Forelimb muscle (tissue), 1 donor: ENCODE measurements at regions not wholly inside any gene's neighbourhood (a gene's known extent, or its start where the extent isn't known, plus 50 kb on each side); places are given as distances from the start of the nearest gene placed in this dataset.

Experiments
- DNase-seq: peaks from one replicate; pipeline ENCODE4 v3.0.0-alpha.2; 2013; ENCODE audit warnings: low read depth

GRCh38 chr5:126189231-126189630 is 234.0 kb upstream of the GRAMD2B start:
- DNase-seq, result no peak

GRCh38 chr5:126189862-126190261 is 233.3 kb upstream of the GRAMD2B start:
- DNase-seq, result no peak

GRCh38 chr5:126192226-126192625 is 231.0 kb upstream of the GRAMD2B start:
- no peak for DNase-seq

- no peak for DNase-seq
Observed at GRCh38 chr5:126195410-126196100, 227.7 kb upstream of the GRAMD2B start.

- no peak for DNase-seq
Observed at GRCh38 chr5:126198531-126198930, 224.7 kb upstream of the GRAMD2B start.

GRCh38 chr5:126199467-126199866 is 223.7 kb upstream of the GRAMD2B start:
- DNase-seq, result no peak

- DNase-seq, result no peak
Observed at GRCh38 chr5:126208691-126209090, 214.5 kb upstream of the GRAMD2B start.

GRCh38 chr5:126210955-126211354 is 212.3 kb upstream of the GRAMD2B start:
- no peak for DNase-seq

GRCh38 chr5:126219616-126220015 is 203.6 kb upstream of the GRAMD2B start:
- DNase-seq, result no peak

GRCh38 chr5:126220725-126221124 is 202.5 kb upstream of the GRAMD2B start:
- DNase-seq, result no peak

- DNase-seq, result no peak
Observed at GRCh38 chr5:126228934-126229333, 194.3 kb upstream of the GRAMD2B start.

- no peak for DNase-seq
Observed at GRCh38 chr5:126233256-126233655, 190.0 kb upstream of the GRAMD2B start.

GRCh38 chr5:126234563-126235195 is 188.5 kb upstream of the GRAMD2B start:
- DNase-seq, result no peak

GRCh38 chr5:126235628-126236027 is 187.6 kb upstream of the GRAMD2B start:
- no peak for DNase-seq

GRCh38 chr5:126236994-126237393 is 186.2 kb upstream of the GRAMD2B start:
- no peak for DNase-seq

GRCh38 chr5:126248611-126249010 is 174.6 kb upstream of the GRAMD2B start:
- no peak for DNase-seq

- DNase-seq, result no peak
Observed at GRCh38 chr5:126251024-126251423, 172.2 kb upstream of the GRAMD2B start.

- DNase-seq, result no peak
Observed at GRCh38 chr5:126253406-126253805, 169.8 kb upstream of the GRAMD2B start.

- DNase-seq, result no peak
Observed at GRCh38 chr5:126263591-126264184, 159.5 kb upstream of the GRAMD2B start.

- no peak for DNase-seq
Observed at GRCh38 chr5:126265917-126266316, 157.3 kb upstream of the GRAMD2B start.

GRCh38 chr5:126267438-126267837 is 155.8 kb upstream of the GRAMD2B start:
- DNase-seq, result no peak

- DNase-seq, result no peak
Observed at GRCh38 chr5:126268697-126269315, 154.4 kb upstream of the GRAMD2B start.

GRCh38 chr5:126269511-126269910 is 153.7 kb upstream of the GRAMD2B start:
- no peak for DNase-seq
